Neural cell (in vitro differentiated cells): ENCODE measurements at regions not wholly inside any gene's neighbourhood (a gene's known extent, or its start where the extent isn't known, plus 50 kb on each side); places are given as distances from the start of the nearest gene placed in this dataset.

Experiments used
- H2AFZ ChIP-seq: fragments of 200-600, 300-800 bp; sonication (generic), shearing (Covaris generic); 2 replicates; pipeline ENCODE4 v1.6.0; 2014; ENCODE audit warnings: low read depth, mild to moderate bottlenecking, antibody characterized with exemption, low read length, moderate library complexity
- H3F3A ChIP-seq: fragments of 200-600 bp; shearing (Covaris generic); 2 replicates; pipeline ENCODE4 v1.6.1; 2016; ENCODE audit warnings: mild to moderate bottlenecking, moderate library complexity, mixed read lengths, antibody characterized with exemption, low read length; ENCODE audit not compliant: insufficient read depth, poor library complexity, severe bottlenecking
- H3K27ac ChIP-seq: fragments of 200-600, 300-800 bp; sonication (generic), shearing (Covaris generic); 2 replicates; pipeline ENCODE4 v1.5.1; 2014; ENCODE audit warnings: mild to moderate bottlenecking, low read length, moderate library complexity
- H3K27me3 ChIP-seq: fragments of 300-800, 200-600 bp; sonication (generic), shearing (Covaris generic); 2 replicates; pipeline ENCODE4 v1.6.0; 2014; ENCODE audit warnings: mild to moderate bottlenecking, low read depth, low read length, moderate library complexity; ENCODE audit not compliant: insufficient read depth
- H3K36me3 ChIP-seq: fragments of 300-800, 200-600 bp; sonication (generic), shearing (Covaris generic); 2 replicates; pipeline ENCODE4 v1.5.1; 2014; ENCODE audit warnings: mild to moderate bottlenecking, antibody characterized with exemption, low read length, moderate library complexity; ENCODE audit not compliant: insufficient read depth
- H3K4me2 ChIP-seq: fragments of 300-800, 200-600 bp; sonication (generic), shearing (Covaris generic); 2 replicates; pipeline ENCODE4 v1.6.0; 2014; ENCODE audit warnings: mild to moderate bottlenecking, low read length
- H3K4me3 ChIP-seq: fragments of 300-800, 200-600 bp; sonication (generic), shearing (Covaris generic); 2 replicates; pipeline ENCODE4 v1.5.1; 2014; ENCODE audit warnings: mild to moderate bottlenecking, low read length, moderate library complexity
- H3K79me2 ChIP-seq: fragments of 200-600 bp; shearing (Covaris generic); replicated peaks from 2 replicates; pipeline ENCODE4 v1.6.0; 2014; ENCODE audit warnings: mild to moderate bottlenecking, low read length, moderate library complexity; ENCODE audit not compliant: insufficient read depth
- H3K9ac ChIP-seq: fragments of 300-800, 200-600 bp; sonication (generic), shearing (Covaris generic); 2 replicates; pipeline ENCODE4 v1.6.1; 2016; ENCODE audit warnings: mild to moderate bottlenecking, low read length, mixed read lengths
- H3K9me2 ChIP-seq: fragments of 200-600 bp; shearing (Covaris generic); 2 replicates; pipeline ENCODE4 v1.6.1; 2016; ENCODE audit warnings: mild to moderate bottlenecking, low read length, mixed read lengths; ENCODE audit not compliant: insufficient read depth
- H3K9me3 ChIP-seq: fragments of 200-600, 300-800 bp; sonication (generic), shearing (Covaris generic); 2 replicates; pipeline ENCODE4 v1.6.1; 2016; ENCODE audit warnings: mild to moderate bottlenecking, mixed run types, low read length, moderate library complexity, mixed read lengths
- H4K20me1 ChIP-seq: fragments of 200-600 bp; shearing (Covaris generic); 2 replicates; pipeline ENCODE4 v1.6.1; 2016; ENCODE audit warnings: mild to moderate bottlenecking, mixed run types; ENCODE audit not compliant: insufficient read depth
- CTCF ChIP-seq: fragments of 450-650 bp; IDR thresholded peaks from 2 replicates; pipeline ENCODE4 v1.5.1; 2014; ENCODE audit warnings: antibody characterized with exemption, mild to moderate bottlenecking, moderate library complexity; ENCODE audit not compliant: poor library complexity, severe bottlenecking
- EP300 ChIP-seq: fragments of 450-650 bp; conservative IDR thresholded peaks from 2 replicates; pipeline ENCODE4 v1.6.1; 2014; ENCODE audit warnings: antibody characterized with exemption, mild to moderate bottlenecking, moderate library complexity; ENCODE audit not compliant: poor library complexity, severe bottlenecking
- EZH2 ChIP-seq: fragments of 200-600, 300-800 bp; shearing (Covaris generic), sonication (generic); IDR thresholded peaks from 2 replicates; pipeline ENCODE4 v1.6.1; 2014; ENCODE audit warnings: antibody characterized with exemption, low read length, borderline replicate concordance, mild to moderate bottlenecking; ENCODE audit not compliant: insufficient read depth, poor library complexity, severe bottlenecking
- MXI1 ChIP-seq: fragments of 450-650 bp; conservative IDR thresholded peaks from 2 replicates; pipeline ENCODE4 v1.6.1; 2014; ENCODE audit warnings: antibody characterized with exemption, mild to moderate bottlenecking; ENCODE audit not compliant: poor library complexity, severe bottlenecking
- POLR2AphosphoS5 ChIP-seq: IDR thresholded peaks from 2 replicates; pipeline ENCODE4 v1.6.1; 2012
- RAD21 ChIP-seq: fragments of 450-650 bp; conservative IDR thresholded peaks from 2 replicates; pipeline ENCODE4 v1.6.1; 2014; ENCODE audit warnings: antibody characterized with exemption, mild to moderate bottlenecking, moderate library complexity
- SMC3 ChIP-seq: fragments of 450-650 bp; conservative IDR thresholded peaks from 2 replicates; pipeline ENCODE4 v1.6.1; 2014; ENCODE audit warnings: antibody characterized with exemption, mild to moderate bottlenecking, moderate library complexity; ENCODE audit not compliant: poor library complexity
- TAF1 ChIP-seq: IDR thresholded peaks from 2 replicates; pipeline ENCODE4 v1.6.1; 2012; ENCODE audit warnings: low read depth
- TF ChIP-seq, protein P1 (sequence below): IDR thresholded peaks from 2 replicates; pipeline ENCODE4 v1.6.1; 2012; ENCODE audit warnings: borderline replicate concordance

DNA sequence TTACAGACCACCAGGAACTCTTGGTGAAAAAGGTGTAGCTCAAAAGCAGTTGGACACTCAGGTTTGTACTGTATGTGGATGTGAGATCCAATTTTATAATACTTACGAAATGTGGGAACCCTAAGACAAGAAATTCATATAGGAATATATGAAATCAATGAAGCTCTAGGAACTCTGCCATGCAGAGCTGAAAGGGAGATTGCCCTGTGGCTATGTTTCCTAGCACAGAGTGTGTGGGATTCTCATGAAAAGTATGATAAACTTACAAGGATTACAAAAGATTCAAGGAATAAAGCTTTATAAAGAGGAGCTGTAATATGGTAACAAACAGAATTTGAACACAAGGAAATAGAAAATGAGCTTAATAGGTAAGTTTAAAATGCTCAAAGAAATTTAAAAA, 205.7 kb upstream of the FAM83B start:
- no peak overlapping the region for H3K27ac ChIP-seq
- H3K36me3 ChIP-seq: no peaks in the 10 kb centered on the region
- no peaks in the 10 kb centered on the region for H3K27me3 ChIP-seq
- TF ChIP-seq POLR2AphosphoS5 (no peak), SMC3 (no peak)
- TF ChIP-seq, protein P1, sequence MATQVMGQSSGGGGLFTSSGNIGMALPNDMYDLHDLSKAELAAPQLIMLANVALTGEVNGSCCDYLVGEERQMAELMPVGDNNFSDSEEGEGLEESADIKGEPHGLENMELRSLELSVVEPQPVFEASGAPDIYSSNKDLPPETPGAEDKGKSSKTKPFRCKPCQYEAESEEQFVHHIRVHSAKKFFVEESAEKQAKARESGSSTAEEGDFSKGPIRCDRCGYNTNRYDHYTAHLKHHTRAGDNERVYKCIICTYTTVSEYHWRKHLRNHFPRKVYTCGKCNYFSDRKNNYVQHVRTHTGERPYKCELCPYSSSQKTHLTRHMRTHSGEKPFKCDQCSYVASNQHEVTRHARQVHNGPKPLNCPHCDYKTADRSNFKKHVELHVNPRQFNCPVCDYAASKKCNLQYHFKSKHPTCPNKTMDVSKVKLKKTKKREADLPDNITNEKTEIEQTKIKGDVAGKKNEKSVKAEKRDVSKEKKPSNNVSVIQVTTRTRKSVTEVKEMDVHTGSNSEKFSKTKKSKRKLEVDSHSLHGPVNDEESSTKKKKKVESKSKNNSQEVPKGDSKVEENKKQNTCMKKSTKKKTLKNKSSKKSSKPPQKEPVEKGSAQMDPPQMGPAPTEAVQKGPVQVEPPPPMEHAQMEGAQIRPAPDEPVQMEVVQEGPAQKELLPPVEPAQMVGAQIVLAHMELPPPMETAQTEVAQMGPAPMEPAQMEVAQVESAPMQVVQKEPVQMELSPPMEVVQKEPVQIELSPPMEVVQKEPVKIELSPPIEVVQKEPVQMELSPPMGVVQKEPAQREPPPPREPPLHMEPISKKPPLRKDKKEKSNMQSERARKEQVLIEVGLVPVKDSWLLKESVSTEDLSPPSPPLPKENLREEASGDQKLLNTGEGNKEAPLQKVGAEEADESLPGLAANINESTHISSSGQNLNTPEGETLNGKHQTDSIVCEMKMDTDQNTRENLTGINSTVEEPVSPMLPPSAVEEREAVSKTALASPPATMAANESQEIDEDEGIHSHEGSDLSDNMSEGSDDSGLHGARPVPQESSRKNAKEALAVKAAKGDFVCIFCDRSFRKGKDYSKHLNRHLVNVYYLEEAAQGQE: no peak
- no peaks in the 10 kb centered on the region for H3K9me3 ChIP-seq
- no peak overlapping the region for H2AFZ ChIP-seq
- H4K20me1 ChIP-seq: no peaks in the 10 kb centered on the region
- H3K4me3 ChIP-seq: no peak overlapping the region
- H3F3A ChIP-seq: no peaks in the 10 kb centered on the region
- no peaks in the 10 kb centered on the region for H3K79me2 ChIP-seq
- no peak overlapping the region for H3K9ac ChIP-seq
- H3K4me2 ChIP-seq: no peak overlapping the region
- no peaks in the 10 kb centered on the region for H3K9me2 ChIP-seq

DNA sequence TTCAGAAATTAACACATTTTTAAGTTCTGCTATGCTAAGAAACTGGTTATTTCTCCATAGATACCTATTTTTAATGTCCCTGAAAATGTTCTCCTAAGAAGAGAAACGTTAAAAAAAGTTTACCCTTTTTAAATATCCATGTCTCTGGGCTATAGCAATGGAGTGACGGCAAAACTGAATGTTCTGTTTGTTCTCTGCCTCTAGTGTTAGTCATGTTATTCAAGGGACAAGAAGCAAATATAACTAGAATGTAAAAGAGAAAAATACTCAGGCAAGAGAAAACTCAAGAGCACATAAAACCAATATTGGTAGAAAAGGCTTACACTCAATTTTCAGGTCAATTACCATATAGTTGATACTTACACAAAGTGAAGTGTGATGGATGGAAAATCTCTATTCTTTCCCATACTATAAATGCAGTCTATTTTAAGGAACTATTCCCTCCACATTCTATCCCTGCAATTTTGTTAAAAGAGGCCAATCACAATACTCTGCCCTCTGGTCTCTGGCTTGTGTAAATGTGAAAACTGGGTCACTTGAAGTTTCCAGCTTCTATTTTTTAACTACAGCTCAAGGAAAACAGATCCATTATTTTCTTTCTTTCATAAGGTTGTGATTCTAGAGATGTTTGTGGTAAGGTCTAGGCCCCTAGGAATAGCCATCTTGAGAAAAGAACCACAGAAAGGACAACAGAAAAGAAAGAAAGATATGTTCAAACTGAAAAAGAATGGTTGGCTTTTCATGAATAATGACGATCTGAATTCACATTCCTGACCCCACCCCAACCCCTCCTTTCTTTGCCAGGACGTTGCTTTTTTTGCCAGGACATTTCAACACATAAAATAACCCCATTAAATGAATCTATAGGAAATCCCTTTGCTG, 200.3 kb upstream of the FAM83B start:
- no peaks in the 10 kb centered on the region for H3K9me3 ChIP-seq
- H3K4me3 ChIP-seq: no peak overlapping the region
- no peak overlapping the region for H3K4me2 ChIP-seq
- H4K20me1 ChIP-seq: no peaks in the 10 kb centered on the region
- H3K36me3 ChIP-seq: no peaks in the 10 kb centered on the region
- TF ChIP-seq MXI1 (no peak), EP300 (no peak), EZH2 (no peak), RAD21 (no peak), POLR2AphosphoS5 (no peak), CTCF (no peak), SMC3 (no peak), TAF1 (no peak)
- TF ChIP-seq, protein P1: no peak
- no peaks in the 10 kb centered on the region for H3F3A ChIP-seq
- no peaks in the 10 kb centered on the region for H3K9me2 ChIP-seq
- no peak overlapping the region for H2AFZ ChIP-seq
- no peaks in the 10 kb centered on the region for H3K27me3 ChIP-seq
- H3K79me2 ChIP-seq: no peaks in the 10 kb centered on the region
- no peak overlapping the region for H3K9ac ChIP-seq
- H3K27ac ChIP-seq: no peak overlapping the region
